Glomerular endothelial cell (primary cell): ENCODE measurements at regions not wholly inside any gene's neighbourhood (a gene's known extent, or its start where the extent isn't known, plus 50 kb on each side); places are given as distances from the start of the nearest gene placed in this dataset.
"Not testable (repeated sequence)": the region's sequence is repeated elsewhere in the genome, so short reads cannot be mapped to it uniquely, and the experiment has no call there.

Source experiments
- DNase-seq: peaks from one replicate; pipeline ENCODE4 v3.0.0-alpha.2; 2011; ENCODE audit warnings: low read depth, low spot score; ENCODE audit errors: extremely low read depth

- peak; percentile 76 for DNase-seq
Observed at GRCh38 chr12:85626001-85626783, 210.0 kb downstream of the RASSF9 start.

GRCh38 chr12:85626784-85627171 is 209.4 kb downstream of the RASSF9 start:
- DNase-seq, result no peak

- no peak for DNase-seq
Observed at GRCh38 chr12:85627584-85627983, 208.6 kb downstream of the RASSF9 start.

GRCh38 chr12:85628562-85628961 is 207.6 kb downstream of the RASSF9 start:
- not testable (repeated sequence) for DNase-seq

DNA sequence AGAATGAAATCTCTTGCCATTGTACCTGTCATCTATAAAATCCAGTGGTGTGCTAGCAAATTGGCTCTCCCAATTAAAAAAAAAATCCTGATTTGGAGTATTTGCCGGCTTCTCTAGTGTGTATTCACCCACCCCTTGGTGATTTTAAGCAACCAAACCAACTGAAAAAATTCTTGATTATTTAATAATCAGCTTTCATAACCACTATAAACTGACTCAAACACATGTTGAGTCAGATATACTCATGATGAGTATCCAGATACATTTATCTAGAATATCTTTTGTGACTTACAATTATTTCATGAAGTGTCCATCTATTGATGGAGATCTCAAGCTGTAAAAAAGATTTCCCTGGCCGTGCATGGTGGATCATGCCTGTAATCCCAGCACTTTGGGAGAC is 205.4 kb downstream of the RASSF9 start:
- no peak for DNase-seq

- no peak for DNase-seq
Observed at GRCh38 chr12:85632390-85632789, 203.8 kb downstream of the RASSF9 start.

DNA sequence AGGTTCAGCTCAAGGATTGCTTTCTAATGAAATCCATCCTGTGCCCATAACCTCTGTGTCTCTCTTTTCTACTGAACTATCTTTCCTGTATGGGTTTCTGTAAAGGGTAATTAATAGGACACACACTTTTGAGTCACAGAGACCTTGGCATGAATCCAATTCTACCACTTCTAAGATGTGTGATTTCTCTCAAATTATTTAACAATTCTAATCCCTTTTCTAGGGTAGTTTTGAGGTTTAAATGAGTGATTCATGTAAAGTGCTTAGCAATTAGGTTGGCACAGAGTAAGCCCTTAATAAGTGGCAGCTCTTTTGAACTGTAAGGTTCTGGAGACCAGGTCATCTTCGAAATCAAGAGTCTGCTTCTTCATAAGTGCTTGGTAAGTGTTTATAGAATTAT is 202.7 kb downstream of the RASSF9 start:
- DNase-seq, result no peak

DNA sequence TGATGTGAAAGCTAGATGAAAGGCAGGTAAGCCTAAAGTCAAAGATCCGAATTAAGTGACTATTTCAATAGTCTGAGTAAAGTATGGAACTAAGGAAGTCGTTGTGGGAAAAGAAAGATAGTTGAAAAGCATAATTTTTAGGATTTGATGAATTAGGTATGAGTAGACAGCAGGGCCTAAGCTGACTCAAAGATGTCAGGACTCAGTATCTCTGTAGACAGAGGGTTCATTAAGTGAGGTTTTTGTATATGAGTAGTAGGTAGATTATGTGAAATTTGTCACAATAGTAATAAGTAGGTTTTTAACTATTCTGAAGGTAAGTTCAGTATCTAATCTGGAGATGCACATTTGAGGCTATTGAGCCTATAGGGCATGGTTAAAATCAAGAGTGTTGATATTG is 196.4 kb downstream of the RASSF9 start:
- no peak for DNase-seq

GRCh38 chr12:85641796-85642195 is 194.4 kb downstream of the RASSF9 start:
- DNase-seq, result no peak

GRCh38 chr12:85642288-85642687 is 193.9 kb downstream of the RASSF9 start:
- DNase-seq, result no peak

DNA sequence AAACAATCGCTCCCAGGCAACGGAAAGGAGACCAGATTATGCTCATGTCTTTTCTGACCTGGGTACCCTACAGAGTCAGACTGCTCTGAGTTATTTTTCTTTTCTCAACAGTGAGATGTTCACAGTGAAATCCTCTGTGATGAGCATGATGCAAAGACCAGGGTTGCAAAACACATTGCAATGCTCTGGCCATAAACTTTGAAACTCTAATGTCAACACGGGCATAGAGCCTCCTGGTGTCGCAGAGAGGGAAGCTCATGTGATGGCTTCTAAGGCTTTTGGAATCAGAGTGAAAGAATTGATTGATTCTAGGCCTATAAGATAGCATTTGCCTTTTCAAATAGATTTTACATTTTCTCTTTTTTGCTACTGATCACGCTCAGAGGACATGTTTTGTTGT is 193.4 kb downstream of the RASSF9 start:
- no peak for DNase-seq

DNA sequence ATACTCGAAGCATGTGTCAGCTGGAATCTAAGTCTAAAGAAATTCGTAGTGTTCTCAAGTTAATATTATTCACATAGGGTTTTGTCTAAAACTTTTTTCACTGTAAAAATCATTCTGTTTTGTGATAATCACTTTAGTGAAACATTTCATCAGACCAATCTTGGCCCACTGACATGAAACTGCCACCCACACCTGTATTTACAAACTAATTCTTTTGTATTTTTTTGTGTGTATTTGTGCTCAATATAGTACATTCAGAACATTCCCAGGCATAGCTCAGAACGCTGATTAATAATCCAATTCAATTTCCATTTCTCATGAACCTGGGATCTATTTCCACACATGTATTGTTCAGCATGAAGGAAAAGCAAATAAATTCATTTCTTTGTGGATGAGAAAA is 191.7 kb downstream of the RASSF9 start:
- no peak for DNase-seq

- DNase-seq, result no peak
Observed at GRCh38 chr12:85653731-85654455, 182.3 kb downstream of the RASSF9 start.

- no peak for DNase-seq
Observed at GRCh38 chr12:85654456-85654840, 181.8 kb downstream of the RASSF9 start.

- DNase-seq, result no peak
Observed at GRCh38 chr12:85656561-85656960, 179.6 kb downstream of the RASSF9 start.

- no peak for DNase-seq
Observed at GRCh38 chr12:85657251-85657650, 179.0 kb downstream of the RASSF9 start.

GRCh38 chr12:85657836-85658630 is 178.2 kb downstream of the RASSF9 start:
- DNase-seq, result no peak

DNA sequence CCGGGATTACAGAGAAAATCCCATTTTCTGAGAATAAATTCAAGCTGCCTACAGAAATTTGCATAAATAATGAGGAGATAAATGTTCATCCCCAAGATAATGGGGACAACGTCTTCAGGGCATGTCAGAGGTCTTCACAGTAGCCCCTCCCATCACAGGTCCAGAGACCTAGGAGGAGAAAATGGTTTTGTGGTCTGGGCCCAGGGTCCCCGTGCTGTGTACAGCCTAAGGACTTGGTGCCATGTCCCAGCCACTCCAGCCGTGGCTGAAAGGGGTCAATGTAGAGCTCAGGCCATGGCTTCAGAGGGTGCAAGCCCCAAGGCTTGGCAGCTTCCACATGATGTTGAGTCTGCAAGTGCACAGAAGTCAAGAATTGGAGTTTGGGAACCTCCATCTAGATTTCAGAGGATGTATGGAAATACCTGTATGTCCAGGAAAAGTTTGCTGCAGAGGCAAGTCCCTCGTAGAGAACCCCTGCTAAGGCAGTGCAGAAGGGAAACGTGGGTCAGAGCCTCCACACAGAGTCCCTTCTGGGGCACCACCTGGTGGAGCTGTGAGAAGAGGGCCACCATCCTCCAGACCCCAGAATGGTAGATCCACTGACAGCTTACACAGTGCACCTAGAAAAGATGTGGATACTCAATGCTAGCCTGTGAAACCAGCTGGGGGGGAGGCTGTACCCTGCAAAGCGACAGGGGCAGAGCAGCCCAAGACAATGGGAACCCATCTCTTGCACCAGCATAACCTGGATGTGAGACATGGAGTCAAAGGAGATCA is 176.3 kb downstream of the RASSF9 start:
- DNase-seq, result no peak

DNA sequence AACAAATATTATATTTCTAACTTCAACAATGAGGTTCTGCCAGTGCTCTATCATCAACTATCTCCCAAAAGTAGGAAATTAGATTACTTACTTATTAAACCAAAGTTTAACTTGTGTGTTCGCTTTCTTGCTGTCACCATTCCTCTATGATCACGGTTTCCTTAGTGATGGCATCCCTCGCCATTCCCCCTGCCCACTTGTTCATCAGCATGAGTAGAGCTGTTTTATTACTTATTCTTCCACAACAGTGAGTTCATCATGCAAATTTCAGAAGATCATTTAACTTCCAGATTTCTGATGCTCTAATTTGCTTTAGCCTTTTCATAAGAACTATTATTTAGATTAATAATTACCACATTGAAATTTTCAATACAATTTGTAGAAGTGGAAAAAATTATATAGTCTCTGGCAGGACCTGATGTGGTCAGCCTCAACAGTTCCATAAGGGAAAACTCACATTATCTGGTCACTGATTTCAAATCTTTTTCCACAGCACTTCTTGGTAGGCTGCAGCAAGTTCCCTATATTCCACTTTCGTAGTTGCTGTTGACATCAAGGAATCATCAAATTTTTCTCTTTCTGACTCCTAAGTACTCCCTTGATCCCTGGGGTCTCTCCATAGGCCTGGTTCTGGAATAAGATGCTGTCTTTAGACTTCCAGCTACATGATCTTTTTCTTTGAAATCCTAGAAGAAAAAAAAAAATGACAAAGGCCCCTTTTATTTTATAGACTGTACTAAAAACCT is 174.6 kb downstream of the RASSF9 start:
- no peak for DNase-seq

- no peak for DNase-seq
Observed at GRCh38 chr12:85662207-85662602, 174.0 kb downstream of the RASSF9 start.
